Astrocyte of the cerebellum (primary cell): ENCODE measurements at regions not wholly inside any gene's neighbourhood (a gene's known extent, or its start where the extent isn't known, plus 50 kb on each side); places are given as distances from the start of the nearest gene placed in this dataset.
A peak's percentile ranks its signal among the peaks of the same experiment; 100 is the strongest.

ENCODE experiments used
- DNase-seq: peaks from one replicate; pipeline ENCODE4 v3.0.0-alpha.2; 2011; ENCODE audit warnings: low read depth
- H3K4me3 ChIP-seq: 2 replicates; pipeline ENCODE4 v1.5.1; 2011; ENCODE audit warnings: mild to moderate bottlenecking, low read depth, low read length, moderate library complexity
- in situ Hi-C: cut with HindIII; loops from 2 replicates; pipeline ENCODE4 v1.10.0; 2017; ENCODE audit warnings: low sequenced_read_pairs
- TF ChIP-seq, protein P1 (sequence below): IDR thresholded peaks from 2 replicates; pipeline ENCODE4 v1.5.1; 2012; ENCODE audit warnings: low read length, low read depth, moderate library complexity, mild to moderate bottlenecking; ENCODE audit errors: missing control alignments

DNA sequence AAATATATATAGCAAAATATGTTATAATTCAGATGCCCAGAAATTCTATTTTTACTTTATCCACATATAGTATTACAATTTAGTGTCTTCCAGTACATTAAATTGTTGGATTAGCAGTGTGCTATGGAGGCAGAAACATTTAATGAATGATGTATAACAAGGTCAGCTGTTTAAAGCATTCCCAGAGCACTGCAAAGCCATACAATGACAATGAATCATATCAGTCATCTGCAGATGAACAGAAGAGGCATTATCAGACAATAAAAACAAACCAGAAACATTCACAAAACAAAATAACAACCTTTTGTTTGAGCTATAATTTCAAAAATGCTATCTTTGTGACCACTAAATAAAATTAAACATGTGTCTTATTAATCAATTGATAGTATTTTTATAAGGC lies 524.2 kb downstream of the FAT4 start:
- DNase-seq: no peak
- TF ChIP-seq, protein P1, sequence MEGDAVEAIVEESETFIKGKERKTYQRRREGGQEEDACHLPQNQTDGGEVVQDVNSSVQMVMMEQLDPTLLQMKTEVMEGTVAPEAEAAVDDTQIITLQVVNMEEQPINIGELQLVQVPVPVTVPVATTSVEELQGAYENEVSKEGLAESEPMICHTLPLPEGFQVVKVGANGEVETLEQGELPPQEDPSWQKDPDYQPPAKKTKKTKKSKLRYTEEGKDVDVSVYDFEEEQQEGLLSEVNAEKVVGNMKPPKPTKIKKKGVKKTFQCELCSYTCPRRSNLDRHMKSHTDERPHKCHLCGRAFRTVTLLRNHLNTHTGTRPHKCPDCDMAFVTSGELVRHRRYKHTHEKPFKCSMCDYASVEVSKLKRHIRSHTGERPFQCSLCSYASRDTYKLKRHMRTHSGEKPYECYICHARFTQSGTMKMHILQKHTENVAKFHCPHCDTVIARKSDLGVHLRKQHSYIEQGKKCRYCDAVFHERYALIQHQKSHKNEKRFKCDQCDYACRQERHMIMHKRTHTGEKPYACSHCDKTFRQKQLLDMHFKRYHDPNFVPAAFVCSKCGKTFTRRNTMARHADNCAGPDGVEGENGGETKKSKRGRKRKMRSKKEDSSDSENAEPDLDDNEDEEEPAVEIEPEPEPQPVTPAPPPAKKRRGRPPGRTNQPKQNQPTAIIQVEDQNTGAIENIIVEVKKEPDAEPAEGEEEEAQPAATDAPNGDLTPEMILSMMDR: no peak
- H3K4me3 ChIP-seq: no peak overlapping the region
- in situ Hi-C loops: no loop called here

- TF ChIP-seq, protein P1: no peak
- in situ Hi-C loops: no loop called here
- H3K4me3 ChIP-seq: no peak overlapping the region
- DNase-seq: no peak
Observed at GRCh38 chr4:125843947-125844346, 529.2 kb downstream of the FAT4 start.

DNA sequence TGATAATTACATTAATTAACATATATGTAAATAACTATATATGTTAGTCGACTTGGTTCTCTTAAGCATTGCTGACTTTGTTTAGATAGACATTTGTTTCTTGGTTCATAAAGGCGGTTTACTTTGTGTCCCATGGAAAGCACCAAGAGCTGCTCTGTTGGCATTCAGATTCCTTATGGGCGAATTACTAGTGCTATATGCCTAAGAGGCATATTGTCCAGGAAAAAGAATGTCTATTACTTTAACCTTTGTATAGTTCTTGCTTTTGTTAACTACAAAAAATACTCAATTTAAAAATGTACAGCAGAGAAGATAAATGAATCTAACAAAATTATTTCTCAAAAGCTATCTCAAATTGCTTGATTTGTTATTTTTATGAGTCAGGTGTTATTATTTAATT lies 532.8 kb downstream of the FAT4 start:
- in situ Hi-C loops: no loop called here

DNA sequence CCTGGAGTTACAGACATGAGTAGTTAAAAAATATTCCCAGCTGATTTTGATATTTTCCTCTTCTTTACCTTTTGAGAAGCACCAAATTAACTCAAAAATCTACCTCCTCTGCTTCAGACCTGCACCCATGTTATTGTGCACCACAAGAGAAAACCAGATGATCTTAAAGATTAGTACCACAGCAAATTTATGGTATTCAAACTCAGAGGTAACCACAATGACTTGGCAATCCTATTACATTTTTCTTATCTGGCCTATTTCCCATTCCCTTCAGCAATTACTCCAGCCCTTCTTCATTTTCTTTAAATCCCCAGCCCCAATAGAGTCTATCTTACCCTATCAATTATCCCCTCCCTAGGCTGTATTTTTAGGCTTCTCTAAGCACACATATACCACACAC lies 535.1 kb downstream of the FAT4 start:
- no peak overlapping the region for H3K4me3 ChIP-seq
- TF ChIP-seq, protein P1: no peak
- DNase-seq: peak; percentile 88
- in situ Hi-C loops: no loop called here

More for the DNA sequence above, 532.8 kb downstream of the FAT4 start:
- H3K4me3 ChIP-seq: no peak overlapping the region
- TF ChIP-seq, protein P1: no peak
- no peak for DNase-seq

GRCh38 chr4:125891597-125892258 lies 577.0 kb downstream of the FAT4 start:
- H3K4me3 ChIP-seq: no peak overlapping the region
- TF ChIP-seq, protein P1: no peak
- DNase-seq: peak; percentile 93
- in situ Hi-C loops: no loop called here

DNA sequence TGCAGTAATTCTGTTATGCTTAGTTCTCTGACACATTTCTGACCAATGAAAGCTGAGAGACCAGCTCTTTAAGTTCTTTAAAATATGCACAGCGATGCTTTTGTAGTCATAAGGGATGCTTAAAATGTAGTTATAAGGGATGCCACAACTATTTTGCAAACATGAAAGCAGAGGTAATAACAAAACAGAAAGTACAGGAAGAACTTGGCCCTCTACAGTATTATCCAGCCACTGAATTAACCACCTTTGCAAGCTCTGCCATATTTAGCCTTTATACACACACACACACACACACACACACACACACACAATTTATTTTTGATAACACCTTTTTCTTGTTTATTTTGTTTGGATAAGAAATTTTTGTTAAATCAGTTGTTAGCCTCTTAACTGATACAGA lies 590.0 kb downstream of the FAT4 start:
- TF ChIP-seq, protein P1: no peak
- DNase-seq: no peak
- in situ Hi-C loops: no loop called here
- H3K4me3 ChIP-seq: no peak overlapping the region
